HUES64 (cell line): ENCODE measurements at regions not wholly inside any gene's neighbourhood (a gene's known extent, or its start where the extent isn't known, plus 50 kb on each side); places are given as distances from the start of the nearest gene placed in this dataset.

Source experiments
- H3K27ac ChIP-seq: 2 replicates; pipeline ENCODE4 v1.7.0; 2013; ENCODE audit warnings: low read depth, low read length, inconsistent platforms
- H3K27me3 ChIP-seq: 2 replicates; pipeline ENCODE4 v1.6.1; 2013; ENCODE audit warnings: mild to moderate bottlenecking, low read length; ENCODE audit not compliant: insufficient read depth
- H3K36me3 ChIP-seq: 2 replicates; pipeline ENCODE4 v1.6.1; 2013; ENCODE audit warnings: mild to moderate bottlenecking, low read length; ENCODE audit not compliant: insufficient read depth
- H3K4me1 ChIP-seq: 2 replicates; pipeline ENCODE4 v1.6.1; 2013; ENCODE audit warnings: mild to moderate bottlenecking, low read length, moderate library complexity; ENCODE audit not compliant: insufficient read depth
- H3K4me3 ChIP-seq: 2 replicates; pipeline ENCODE4 v1.5.1; 2013; ENCODE audit warnings: mild to moderate bottlenecking, low read length, moderate library complexity
- H3K9ac ChIP-seq: 2 replicates; pipeline ENCODE4 v1.6.1; 2013; ENCODE audit warnings: mild to moderate bottlenecking, low read depth, low read length
- H3K9me3 ChIP-seq: 2 replicates; pipeline ENCODE4 v1.6.1; 2013; ENCODE audit warnings: low read depth, low read length; ENCODE audit not compliant: insufficient read depth
- WGBS: fragments of 150-250, 120-280 bp; methylation state at CpG from one replicate; pipeline ENCODE4 v1.1.7; 2013; ENCODE audit warnings: missing lambda C conversion rate; 5-methylcytosine and 5-hydroxymethylcytosine counted together

DNA sequence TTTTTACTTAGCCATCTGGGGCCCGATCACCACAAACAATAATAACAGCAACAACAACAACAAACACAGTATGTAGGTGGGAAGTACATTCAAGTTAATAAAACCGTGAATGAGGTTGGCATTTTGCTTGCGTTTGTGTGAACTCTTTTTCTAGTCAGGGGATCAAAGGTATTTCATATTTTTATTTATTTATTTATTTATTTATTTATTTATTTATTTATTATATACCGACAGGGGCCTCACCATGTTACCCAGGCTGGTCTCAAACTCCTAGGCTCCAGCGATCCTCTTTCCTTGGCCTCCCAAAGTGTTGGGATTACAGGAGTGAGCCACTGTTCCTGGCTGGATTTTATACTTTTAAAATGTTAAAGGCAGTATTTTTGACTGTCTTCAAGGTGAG, 325.4 kb downstream of the RAPGEF2 start:
- H3K9me3 ChIP-seq = no peaks in the 10 kb centered on the region
- no peak overlapping the region for H3K27ac ChIP-seq
- H3K4me1 ChIP-seq = peaks cover 19% of the 10 kb centered on the region
- H3K36me3 ChIP-seq = no peaks in the 10 kb centered on the region
- H3K9ac ChIP-seq = no peak overlapping the region
- H3K4me3 ChIP-seq = no peak overlapping the region
- WGBS = 94% methylated on average over 3 of the region's 5 CpGs
- no peaks in the 10 kb centered on the region for H3K27me3 ChIP-seq

DNA sequence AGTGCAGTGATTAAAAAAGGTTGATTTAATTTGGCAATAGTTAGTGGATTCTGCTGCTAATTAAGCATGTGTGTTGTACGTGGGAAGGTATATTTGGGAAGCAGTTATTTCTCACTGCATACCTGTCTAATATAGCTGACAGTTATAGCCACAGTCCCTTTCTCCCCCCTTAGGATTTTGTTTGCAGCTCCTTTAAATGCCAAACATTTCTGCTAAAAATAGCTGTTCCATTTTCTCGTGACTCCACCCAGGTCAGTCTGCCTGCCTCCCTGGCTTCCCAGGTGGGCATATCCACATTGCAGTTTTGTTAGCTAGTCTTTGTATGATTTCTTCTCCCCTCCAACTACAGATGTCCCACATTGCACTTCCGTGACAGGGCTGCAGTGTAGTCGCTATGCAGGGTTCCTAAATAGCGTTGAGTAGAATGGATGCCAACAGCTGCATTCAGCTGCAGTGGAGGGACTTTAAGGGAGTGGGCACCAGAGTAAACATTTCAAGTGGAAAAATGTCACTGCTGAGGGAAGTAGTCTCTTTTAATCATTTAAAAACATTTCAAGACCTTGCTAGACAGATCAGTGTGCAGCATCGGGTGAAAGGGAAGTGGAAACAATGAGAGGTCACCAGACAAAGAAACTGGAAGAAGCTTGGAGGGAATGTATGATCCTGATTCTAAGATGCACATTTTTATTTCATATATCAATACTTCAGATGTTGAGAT, 326.3 kb downstream of the RAPGEF2 start:
- H3K36me3 ChIP-seq = no peaks in the 10 kb centered on the region
- WGBS = 77% methylated on average over 6 of the region's 6 CpGs

DNA sequence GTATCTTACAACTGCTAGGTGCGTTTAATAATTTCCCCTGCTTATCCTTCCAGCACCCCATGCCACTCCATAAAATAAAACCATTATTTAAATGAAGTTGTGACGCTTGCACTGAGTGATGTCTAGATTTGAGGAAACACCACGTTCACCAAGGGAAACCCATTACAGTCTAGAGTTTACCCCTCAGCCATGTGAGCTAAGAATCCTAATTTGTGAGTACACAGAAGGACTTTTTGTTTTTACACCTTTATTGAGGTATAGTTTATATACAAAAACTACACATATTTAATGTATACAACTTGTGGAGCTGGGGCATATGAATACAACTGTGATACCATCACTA, 326.8 kb downstream of the RAPGEF2 start:
- WGBS = 96% methylated on average over 2 of the region's 3 CpGs
- Histone ChIP-seq H3K36me3 (no peaks in the 10 kb centered on the region), H3K4me1 (peaks cover 19% of the 10 kb centered on the region), H3K4me3 (no peak overlapping the region), H3K27ac (no peak overlapping the region), H3K27me3 (no peaks in the 10 kb centered on the region), H3K9ac (no peak overlapping the region), H3K9me3 (no peaks in the 10 kb centered on the region)

More for the DNA sequence above, 326.3 kb downstream of the RAPGEF2 start:
- H3K4me1 ChIP-seq = peaks cover 19% of the 10 kb centered on the region
- no peaks in the 10 kb centered on the region for H3K27me3 ChIP-seq
- no peaks in the 10 kb centered on the region for H3K9me3 ChIP-seq
- no peak overlapping the region for H3K27ac ChIP-seq
- H3K4me3 ChIP-seq = no peak overlapping the region
- no peak overlapping the region for H3K9ac ChIP-seq

DNA sequence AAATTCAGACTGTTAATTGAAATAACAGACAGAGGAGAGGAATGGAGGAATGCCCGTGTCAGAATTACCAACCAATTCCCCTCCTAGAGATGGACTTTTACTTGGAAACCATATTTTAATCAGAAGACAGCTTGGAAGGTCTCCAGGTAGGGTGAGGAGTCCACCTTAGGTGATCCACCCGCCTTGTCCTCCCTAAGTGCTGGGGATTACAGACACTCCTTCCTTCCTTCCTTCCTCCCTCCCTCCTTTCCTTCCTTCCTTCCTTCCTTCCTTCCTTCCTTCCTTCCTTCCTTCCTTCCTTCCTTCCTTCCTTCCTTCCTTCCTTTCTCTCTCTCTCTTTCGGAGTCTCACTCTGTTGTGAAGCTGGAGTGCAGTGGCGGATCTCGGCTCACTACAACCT, 328.0 kb downstream of the RAPGEF2 start:
- no peaks in the 10 kb centered on the region for H3K36me3 ChIP-seq
- peaks cover 16% of the 10 kb centered on the region for H3K4me1 ChIP-seq
- WGBS = 96% methylated on average over 4 of the region's 5 CpGs
- H3K9me3 ChIP-seq = no peaks in the 10 kb centered on the region
- H3K27ac ChIP-seq = no peak overlapping the region
- H3K9ac ChIP-seq = no peak overlapping the region
- no peak overlapping the region for H3K4me3 ChIP-seq
- no peaks in the 10 kb centered on the region for H3K27me3 ChIP-seq

DNA sequence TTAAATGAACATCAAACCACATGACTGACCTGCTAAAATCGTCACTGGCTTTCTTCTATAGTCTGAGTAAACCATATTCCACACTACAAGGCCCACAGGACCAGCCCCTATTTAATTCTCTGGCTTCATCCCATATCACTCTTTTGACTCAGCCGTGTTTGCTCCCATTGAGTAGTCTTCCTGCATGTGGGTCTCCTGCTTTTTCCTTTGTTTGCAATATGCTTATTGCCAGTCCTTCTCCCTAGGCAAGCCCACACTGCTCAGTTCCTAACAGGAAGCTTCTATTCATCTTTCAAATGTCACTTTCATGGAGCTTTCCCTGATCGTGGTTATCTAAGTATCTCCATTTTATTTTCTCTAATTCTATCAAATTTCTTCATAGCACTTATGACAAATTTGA, 329.6 kb downstream of the RAPGEF2 start:
- 78% methylated on average over 3 of the region's 3 CpGs for WGBS
- Histone ChIP-seq H3K4me3 (no peak overlapping the region), H3K27ac (no peak overlapping the region)

DNA sequence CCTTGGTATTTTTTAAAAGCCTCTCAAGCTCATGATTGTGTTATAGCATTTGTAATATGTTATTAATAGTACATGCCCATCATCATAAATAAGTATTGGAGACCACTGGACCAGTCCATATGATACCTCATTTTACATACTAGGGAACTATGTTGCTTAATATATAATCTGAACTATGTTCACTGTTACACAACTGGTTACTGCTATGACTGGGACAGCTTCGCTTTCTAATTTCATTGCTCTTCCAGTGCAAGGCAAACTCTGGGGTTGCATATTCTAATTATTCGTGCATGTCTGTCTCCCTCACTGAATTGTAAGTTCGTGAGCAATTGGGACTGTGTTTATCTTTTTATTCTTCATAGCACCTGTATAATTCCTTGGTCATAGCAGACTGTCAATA, 330.5 kb downstream of the RAPGEF2 start:
- Histone ChIP-seq H3K9ac (no peak overlapping the region), H3K36me3 (no peaks in the 10 kb centered on the region)
- WGBS = 98% methylated on average over 3 of the region's 3 CpGs

More for the DNA sequence above, 329.6 kb downstream of the RAPGEF2 start:
- 0 out of 2 replicates have a peak, but pooled peaks cover 3% of the 10 kb centered on the region for H3K4me1 ChIP-seq
- no peak overlapping the region for H3K9ac ChIP-seq
- H3K9me3 ChIP-seq = no peaks in the 10 kb centered on the region
- H3K27me3 ChIP-seq = no peaks in the 10 kb centered on the region
- no peaks in the 10 kb centered on the region for H3K36me3 ChIP-seq

DNA sequence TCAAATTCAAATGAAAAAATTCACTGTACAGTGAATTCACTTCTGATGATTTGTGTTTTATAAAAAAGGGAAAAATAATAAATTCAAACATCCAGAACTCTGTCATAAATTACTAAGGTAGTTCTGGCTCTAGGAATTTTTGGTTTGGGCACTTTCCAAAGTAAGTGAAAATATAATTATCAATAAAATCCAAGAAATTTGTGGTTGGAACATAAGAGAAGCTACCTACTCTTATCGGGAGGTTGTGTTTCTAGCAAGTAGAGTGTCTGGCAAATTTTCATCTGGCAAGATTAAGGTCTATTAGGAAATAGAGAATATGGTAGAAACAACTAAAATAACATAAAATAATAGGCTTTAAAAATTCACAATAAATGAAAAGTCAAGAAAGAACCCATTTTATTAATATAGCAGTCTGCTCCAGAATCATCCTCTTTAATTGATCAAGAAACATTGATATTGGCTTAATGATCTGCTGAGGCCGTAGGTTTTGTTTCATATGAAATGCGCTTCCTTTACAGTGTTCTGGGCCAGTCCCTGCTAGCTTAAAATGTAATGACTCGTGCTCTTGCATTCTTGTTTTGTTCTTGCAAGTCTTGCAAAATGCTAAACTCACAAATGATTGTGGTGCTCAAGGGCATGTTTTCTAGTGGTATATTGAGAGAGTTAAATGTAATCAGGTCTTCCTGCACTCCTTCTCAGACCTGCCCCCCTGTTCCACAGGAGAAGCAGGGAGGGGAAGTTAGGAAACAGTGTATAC, 331.4 kb downstream of the RAPGEF2 start:
- Histone ChIP-seq H3K27ac (no peak overlapping the region), H3K9ac (no peak overlapping the region), H3K9me3 (no peaks in the 10 kb centered on the region), H3K27me3 (no peaks in the 10 kb centered on the region), H3K36me3 (no peaks in the 10 kb centered on the region), H3K4me1 (no peaks in the 10 kb centered on the region), H3K4me3 (no peak overlapping the region)
- WGBS = 66% methylated on average over 4 of the region's 4 CpGs

More for the DNA sequence above, 330.5 kb downstream of the RAPGEF2 start:
- Histone ChIP-seq H3K4me3 (no peak overlapping the region), H3K4me1 (0 out of 2 replicates have a peak, but pooled peaks cover 3% of the 10 kb centered on the region), H3K27ac (no peak overlapping the region), H3K27me3 (no peaks in the 10 kb centered on the region), H3K9me3 (no peaks in the 10 kb centered on the region)

DNA sequence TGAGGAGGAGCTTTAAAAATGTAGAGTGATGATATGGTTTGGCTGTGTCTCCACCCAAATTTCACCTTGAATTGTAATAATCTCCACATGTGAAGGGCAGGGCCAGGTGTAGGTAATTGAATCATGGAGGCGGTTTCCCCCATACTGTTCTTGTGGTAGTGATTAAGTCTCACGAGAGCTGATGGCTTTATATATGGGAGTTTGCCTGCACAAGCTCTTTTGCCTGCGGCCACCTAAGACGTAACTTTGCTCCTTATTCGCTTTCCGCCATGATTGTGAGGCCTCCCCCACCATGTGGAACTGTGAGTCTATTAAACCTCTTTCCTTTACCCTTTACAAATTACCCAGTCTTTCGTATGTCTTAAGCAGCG, 332.0 kb downstream of the RAPGEF2 start:
- H3K9me3 ChIP-seq = no peaks in the 10 kb centered on the region
- H3K9ac ChIP-seq = no peak overlapping the region
- no peak overlapping the region for H3K27ac ChIP-seq
- H3K4me3 ChIP-seq = no peak overlapping the region
- no peaks in the 10 kb centered on the region for H3K4me1 ChIP-seq
- H3K27me3 ChIP-seq = no peaks in the 10 kb centered on the region
- H3K36me3 ChIP-seq = no peaks in the 10 kb centered on the region
- 90% methylated on average over 8 of the region's 8 CpGs for WGBS

DNA sequence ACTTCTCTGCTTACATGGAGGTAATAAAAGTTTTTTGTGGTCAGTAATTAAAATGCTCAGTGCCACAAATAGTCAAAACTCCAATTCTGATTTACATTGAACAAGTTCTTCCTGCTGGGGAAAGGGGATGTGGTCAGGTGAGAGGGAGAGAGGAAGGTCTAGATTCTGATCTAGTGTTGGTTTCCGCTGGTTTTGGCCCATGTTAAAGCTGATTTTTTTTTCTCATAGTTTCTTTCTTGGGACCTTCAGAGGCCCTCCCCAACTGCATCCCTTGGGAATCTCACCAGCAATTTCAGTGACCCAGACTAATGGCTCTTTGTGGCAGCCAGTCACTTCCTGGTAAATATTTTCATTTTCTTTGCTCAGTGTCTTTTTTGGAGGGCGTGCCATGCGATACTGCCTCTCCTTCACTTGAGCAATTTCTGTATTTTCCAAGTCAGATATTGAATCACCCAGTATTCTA, 332.7 kb downstream of the RAPGEF2 start:
- Histone ChIP-seq H3K9ac (no peak overlapping the region), H3K36me3 (no peaks in the 10 kb centered on the region), H3K4me1 (0 out of 2 replicates have a peak, but pooled peaks cover under 1% of the 10 kb centered on the region), H3K9me3 (no peaks in the 10 kb centered on the region), H3K27ac (no peak overlapping the region), H3K4me3 (no peak overlapping the region), H3K27me3 (no peaks in the 10 kb centered on the region)
- 100% methylated on average over 3 of the region's 3 CpGs for WGBS

DNA sequence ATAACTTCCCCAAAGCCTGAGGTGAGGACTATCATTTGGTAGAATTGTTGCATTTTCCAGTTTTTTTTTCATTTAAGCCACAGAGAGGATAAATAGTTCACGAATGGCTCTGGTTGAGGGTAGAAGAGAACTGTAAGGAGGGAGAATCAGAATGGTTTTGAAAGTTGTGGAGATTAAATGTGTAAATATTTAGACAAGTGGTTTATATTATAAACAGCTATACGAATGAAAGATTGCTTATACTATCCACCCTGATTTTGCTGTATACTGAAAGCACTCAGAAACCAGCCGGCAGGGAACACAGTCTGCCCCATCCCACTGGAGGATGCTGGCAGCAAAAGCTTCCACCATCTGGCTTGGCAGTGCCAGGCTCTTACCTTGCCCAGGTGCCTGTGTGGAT, 341.1 kb downstream of the RAPGEF2 start:
- no peaks in the 10 kb centered on the region for H3K36me3 ChIP-seq
- H3K4me3 ChIP-seq = no peak overlapping the region
- WGBS = 93% methylated on average over 3 of the region's 3 CpGs
- no peaks in the 10 kb centered on the region for H3K27me3 ChIP-seq
- H3K9me3 ChIP-seq = no peaks in the 10 kb centered on the region
- H3K9ac ChIP-seq = no peak overlapping the region
- H3K4me1 ChIP-seq = 0 out of 2 replicates have a peak, but pooled peaks cover 4% of the 10 kb centered on the region
- H3K27ac ChIP-seq = no peak overlapping the region

DNA sequence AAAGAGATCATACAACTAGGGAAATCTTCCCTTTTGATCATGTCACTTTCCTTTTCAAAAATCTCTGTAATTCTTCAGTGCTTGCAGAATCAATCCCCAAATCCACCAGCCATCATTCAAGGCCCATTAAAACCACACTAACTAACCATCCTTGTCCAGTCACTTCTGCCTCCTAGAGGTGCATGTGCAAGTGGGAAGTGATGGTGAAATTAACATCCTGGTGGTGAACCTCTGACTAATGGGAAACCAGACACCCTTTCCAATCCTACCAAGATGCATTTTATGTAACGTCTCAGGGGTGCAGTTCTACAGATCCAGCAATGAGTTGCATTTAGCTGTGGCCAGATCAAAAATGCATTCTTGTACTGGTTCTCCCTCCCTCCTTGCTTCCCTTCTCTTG, 341.8 kb downstream of the RAPGEF2 start:
- Histone ChIP-seq H3K36me3 (no peaks in the 10 kb centered on the region), H3K9ac (no peak overlapping the region), H3K9me3 (no peaks in the 10 kb centered on the region), H3K4me1 (0 out of 2 replicates have a peak, but pooled peaks cover 4% of the 10 kb centered on the region), H3K27ac (no peak overlapping the region), H3K27me3 (no peaks in the 10 kb centered on the region), H3K4me3 (no peak overlapping the region)
- WGBS = 78% methylated on average over 1 of the region's 1 CpG
